ENCODE measurements at regions not wholly inside any gene's neighbourhood (a gene's known extent, or its start where the extent isn't known, plus 50 kb on each side); places are given as distances from the start of the nearest gene placed in this dataset.

- H3K4me3 ChIP-seq (ENCODE audit: low read depth in 2 of 2, low read length in 2 of 2): no peak overlapping the region
- no peaks in the 10 kb centered on the region for H3K9me3 ChIP-seq (ENCODE audit: control insufficient read depth, insufficient read depth, low read depth, low read length)
- H3K36me3 ChIP-seq (ENCODE audit: control insufficient read depth, insufficient read depth, low read length): no peaks in the 10 kb centered on the region
- H3K4me1 ChIP-seq (ENCODE audit: control insufficient read depth, insufficient read depth, low read length): no peaks in the 10 kb centered on the region
- TF ChIP-seq SIN3A (IDR thresholded peaks at IDR 0.05; ENCODE audit: borderline replicate concordance, insufficient read depth, low read depth, low read length) (no peak), TCF7L2 (IDR thresholded peaks at IDR 0.05; ENCODE audit: low read depth, low read length) (no peak)
- H3K27ac ChIP-seq (ENCODE audit: low read length): no peak overlapping the region
- no peak for DNase-seq (ENCODE audit: low read depth, low spot score)
- H3K27me3 ChIP-seq (ENCODE audit: control insufficient read depth, insufficient read depth, low read length): no peaks in the 10 kb centered on the region
- ChIA-PET CTCF (no interaction called here), POLR2A (no interaction called here)
- in situ Hi-C loops (cut with HindIII; ENCODE audit: low pct_unique_long_range_greater_than_20kb, low sequenced_read_pairs): no loop called here
- intact Hi-C loops (cut with micrococcal nuclease; ENCODE audit: unreplicated experiment): no loop called here
- ATAC-seq: no peak
- BruUV-seq (replicated peaks): no TSS peak
Measured at GRCh38 chr12:27863839-27864238, 83.8 kb upstream of the MANSC4 start.

GRCh38 chr12:27861428-27862167 is 81.6 kb upstream of the MANSC4 start:
- ATAC-seq (no peak), DNase-seq (ENCODE audit: low read depth, low spot score) (no peak)
- intact Hi-C loops (cut with micrococcal nuclease; ENCODE audit: unreplicated experiment) (no loop called here), in situ Hi-C loops (cut with HindIII; ENCODE audit: low pct_unique_long_range_greater_than_20kb, low sequenced_read_pairs) (no loop called here)
- BruUV-seq (replicated peaks): no TSS peak
- Histone ChIP-seq H3K4me1 (ENCODE audit: control insufficient read depth, insufficient read depth, low read length) (no peaks in the 10 kb centered on the region), H3K36me3 (ENCODE audit: control insufficient read depth, insufficient read depth, low read length) (no peaks in the 10 kb centered on the region), H3K27ac (ENCODE audit: low read length) (no peak overlapping the region), H3K9me3 (ENCODE audit: control insufficient read depth, insufficient read depth, low read depth, low read length) (no peaks in the 10 kb centered on the region), H3K27me3 (ENCODE audit: control insufficient read depth, insufficient read depth, low read length) (no peaks in the 10 kb centered on the region), H3K4me3 (ENCODE audit: low read depth in 2 of 2, low read length in 2 of 2) (no peak overlapping the region)
- ChIA-PET CTCF (interaction anchor here (0.6 to 1.2 kb wide), 2 partner anchors 40 to 734 kb away, joined by 3 read pairs; no protein-coding TSS in a partner anchor), POLR2A (no interaction called here)
- TF ChIP-seq, protein P1, sequence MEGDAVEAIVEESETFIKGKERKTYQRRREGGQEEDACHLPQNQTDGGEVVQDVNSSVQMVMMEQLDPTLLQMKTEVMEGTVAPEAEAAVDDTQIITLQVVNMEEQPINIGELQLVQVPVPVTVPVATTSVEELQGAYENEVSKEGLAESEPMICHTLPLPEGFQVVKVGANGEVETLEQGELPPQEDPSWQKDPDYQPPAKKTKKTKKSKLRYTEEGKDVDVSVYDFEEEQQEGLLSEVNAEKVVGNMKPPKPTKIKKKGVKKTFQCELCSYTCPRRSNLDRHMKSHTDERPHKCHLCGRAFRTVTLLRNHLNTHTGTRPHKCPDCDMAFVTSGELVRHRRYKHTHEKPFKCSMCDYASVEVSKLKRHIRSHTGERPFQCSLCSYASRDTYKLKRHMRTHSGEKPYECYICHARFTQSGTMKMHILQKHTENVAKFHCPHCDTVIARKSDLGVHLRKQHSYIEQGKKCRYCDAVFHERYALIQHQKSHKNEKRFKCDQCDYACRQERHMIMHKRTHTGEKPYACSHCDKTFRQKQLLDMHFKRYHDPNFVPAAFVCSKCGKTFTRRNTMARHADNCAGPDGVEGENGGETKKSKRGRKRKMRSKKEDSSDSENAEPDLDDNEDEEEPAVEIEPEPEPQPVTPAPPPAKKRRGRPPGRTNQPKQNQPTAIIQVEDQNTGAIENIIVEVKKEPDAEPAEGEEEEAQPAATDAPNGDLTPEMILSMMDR (IDR thresholded peaks at IDR 0.05): no peak
- TF ChIP-seq, protein P2, sequence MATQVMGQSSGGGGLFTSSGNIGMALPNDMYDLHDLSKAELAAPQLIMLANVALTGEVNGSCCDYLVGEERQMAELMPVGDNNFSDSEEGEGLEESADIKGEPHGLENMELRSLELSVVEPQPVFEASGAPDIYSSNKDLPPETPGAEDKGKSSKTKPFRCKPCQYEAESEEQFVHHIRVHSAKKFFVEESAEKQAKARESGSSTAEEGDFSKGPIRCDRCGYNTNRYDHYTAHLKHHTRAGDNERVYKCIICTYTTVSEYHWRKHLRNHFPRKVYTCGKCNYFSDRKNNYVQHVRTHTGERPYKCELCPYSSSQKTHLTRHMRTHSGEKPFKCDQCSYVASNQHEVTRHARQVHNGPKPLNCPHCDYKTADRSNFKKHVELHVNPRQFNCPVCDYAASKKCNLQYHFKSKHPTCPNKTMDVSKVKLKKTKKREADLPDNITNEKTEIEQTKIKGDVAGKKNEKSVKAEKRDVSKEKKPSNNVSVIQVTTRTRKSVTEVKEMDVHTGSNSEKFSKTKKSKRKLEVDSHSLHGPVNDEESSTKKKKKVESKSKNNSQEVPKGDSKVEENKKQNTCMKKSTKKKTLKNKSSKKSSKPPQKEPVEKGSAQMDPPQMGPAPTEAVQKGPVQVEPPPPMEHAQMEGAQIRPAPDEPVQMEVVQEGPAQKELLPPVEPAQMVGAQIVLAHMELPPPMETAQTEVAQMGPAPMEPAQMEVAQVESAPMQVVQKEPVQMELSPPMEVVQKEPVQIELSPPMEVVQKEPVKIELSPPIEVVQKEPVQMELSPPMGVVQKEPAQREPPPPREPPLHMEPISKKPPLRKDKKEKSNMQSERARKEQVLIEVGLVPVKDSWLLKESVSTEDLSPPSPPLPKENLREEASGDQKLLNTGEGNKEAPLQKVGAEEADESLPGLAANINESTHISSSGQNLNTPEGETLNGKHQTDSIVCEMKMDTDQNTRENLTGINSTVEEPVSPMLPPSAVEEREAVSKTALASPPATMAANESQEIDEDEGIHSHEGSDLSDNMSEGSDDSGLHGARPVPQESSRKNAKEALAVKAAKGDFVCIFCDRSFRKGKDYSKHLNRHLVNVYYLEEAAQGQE (IDR thresholded peaks at IDR 0.05; ENCODE audit: insufficient read depth in 1 of 2, low read depth in 2 of 2, low read length in 1 of 2): no peak
- TF ChIP-seq POLR2AphosphoS5 (IDR thresholded peaks at IDR 0.05; ENCODE audit: low read depth, low read length) (no peak), SIN3A (IDR thresholded peaks at IDR 0.05; ENCODE audit: borderline replicate concordance, insufficient read depth, low read depth, low read length) (no peak), TCF7L2 (IDR thresholded peaks at IDR 0.05; ENCODE audit: low read depth, low read length) (no peak)

DNA sequence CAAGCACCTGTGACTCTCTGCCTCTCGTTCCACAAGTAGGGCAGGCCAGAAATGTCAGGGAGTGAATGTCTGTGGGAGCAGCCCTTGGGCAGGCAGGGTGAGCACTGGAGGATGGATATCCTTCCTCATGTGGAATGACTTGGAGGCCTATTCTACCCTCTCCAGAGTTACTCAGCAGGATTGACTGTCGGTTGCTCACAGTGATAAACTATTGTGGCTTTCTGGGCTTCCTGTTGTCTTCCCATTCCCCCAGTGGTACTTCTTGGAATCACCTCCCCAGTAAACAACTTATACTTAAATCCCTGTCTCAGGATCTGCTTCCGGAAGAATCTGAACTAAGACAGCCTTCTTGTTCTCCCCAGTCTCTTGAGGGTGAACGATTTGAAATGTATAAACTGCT is 79.6 kb upstream of the MANSC4 start:
- CTCF ChIA-PET: no interaction called here
- in situ Hi-C loops (cut with HindIII; ENCODE audit: low pct_unique_long_range_greater_than_20kb, low sequenced_read_pairs): no loop called here
- no peaks in the 10 kb centered on the region for H3K36me3 ChIP-seq (ENCODE audit: control insufficient read depth, insufficient read depth, low read length)
- ATAC-seq (no peak), DNase-seq (ENCODE audit: low read depth, low spot score) (no peak)
- no TSS peak for BruUV-seq (replicated peaks)
- H3K4me3 ChIP-seq (ENCODE audit: low read depth in 2 of 2, low read length in 2 of 2): no peak overlapping the region
- intact Hi-C loops (cut with micrococcal nuclease; ENCODE audit: unreplicated experiment): no loop called here
- H3K4me1 ChIP-seq (ENCODE audit: control insufficient read depth, insufficient read depth, low read length): no peaks in the 10 kb centered on the region
- POLR2A ChIA-PET: no interaction called here
- H3K9me3 ChIP-seq (ENCODE audit: control insufficient read depth, insufficient read depth, low read depth, low read length): no peaks in the 10 kb centered on the region
- H3K27ac ChIP-seq (ENCODE audit: low read length): no peak overlapping the region
- no peaks in the 10 kb centered on the region for H3K27me3 ChIP-seq (ENCODE audit: control insufficient read depth, insufficient read depth, low read length)
- TF ChIP-seq, protein P2 (IDR thresholded peaks at IDR 0.05; ENCODE audit: insufficient read depth in 1 of 2, low read depth in 2 of 2, low read length in 1 of 2): no peak
- TF ChIP-seq, protein P1 (IDR thresholded peaks at IDR 0.05): no peak
- no peak for TF ChIP-seq TCF7L2 (IDR thresholded peaks at IDR 0.05; ENCODE audit: low read depth, low read length)
- no peak for TF ChIP-seq POLR2AphosphoS5 (IDR thresholded peaks at IDR 0.05; ENCODE audit: low read depth, low read length)
- TF ChIP-seq SIN3A (IDR thresholded peaks at IDR 0.05; ENCODE audit: borderline replicate concordance, insufficient read depth, low read depth, low read length): no peak
